ENCODE measurements at regions not wholly inside any gene's neighbourhood (a gene's known extent, or its start where the extent isn't known, plus 50 kb on each side); places are given as distances from the start of the nearest gene placed in this dataset.

- H3K9me3 ChIP-seq (ENCODE audit: control insufficient read depth, insufficient read depth, low read length): peaks cover 6% of the 10 kb centered on the region
- H3K4me1 ChIP-seq (ENCODE audit: control insufficient read depth, insufficient read depth, low read length): peaks cover 19% of the 10 kb centered on the region
- no peaks in the 10 kb centered on the region for H3K79me1 ChIP-seq (ENCODE audit: low read depth in 1 of 2, low read length in 2 of 2)
- H2BK15ac ChIP-seq (ENCODE audit: low read depth, low read length): peak overlapping the region; percentile 97; the same call in 2 of the 3 replicates
- dilution Hi-C loops (cut with HindIII; ENCODE audit: low sequenced_read_pairs, unreplicated experiment): no loop called here
- WGBS, 2 experiments (ENCODE audit: extremely low coverage in 2 of 2, insufficient read length in 1 of 2): 100% methylated on average over 2 of the region's 5 CpGs; no CpG with 5 or more reads in 1 of the 2 experiments
- H2BK120ac ChIP-seq (ENCODE audit: low read depth, low read length): peak overlapping the region; percentile 90
- peak overlapping the region; percentile 0 for H2AFZ ChIP-seq (replicated peaks; ENCODE audit: low read length, poor library complexity)
- H2BK20ac ChIP-seq (ENCODE audit: low read depth, low read length): peak overlapping the region; percentile 94
- H3K9me1 ChIP-seq (ENCODE audit: insufficient read depth, low read length): peaks cover 6% of the 10 kb centered on the region
- peak overlapping the region; percentile 79; the same call in 1 of the 2 replicates for H3K23ac ChIP-seq (ENCODE audit: low read depth, low read length)
- H3K27me3 ChIP-seq (ENCODE audit: control insufficient read depth, insufficient read depth, low read length): no peaks in the 10 kb centered on the region
- H3K9ac ChIP-seq (ENCODE audit: low read depth, low read length): no peak overlapping the region
- H3K18ac ChIP-seq (ENCODE audit: low read depth, low read length): peak overlapping the region; percentile 97
- H4K91ac ChIP-seq (ENCODE audit: insufficient read depth, low read depth, low read length): peak overlapping the region; percentile 94
- peak overlapping the region; percentile 92 for H2BK5ac ChIP-seq (ENCODE audit: low read depth, low read length, poor library complexity, severe bottlenecking)
- H2AK9ac ChIP-seq (replicated peaks; ENCODE audit: low read depth, low read length, poor library complexity): no peak overlapping the region
- H3K4me3 ChIP-seq (ENCODE audit: insufficient read depth, low read depth, low read length): no peak overlapping the region
- H3K14ac ChIP-seq (replicated peaks; ENCODE audit: low read depth, low read length): peak overlapping the region; percentile 82
- peak overlapping the region; percentile 57 for H3K27ac ChIP-seq (ENCODE audit: insufficient read depth, low read length)
- TF ChIP-seq FOS (IDR thresholded peaks at IDR 0.05; ENCODE audit: low read depth, low read length) (no peak), MXI1 (IDR thresholded peaks at IDR 0.05; ENCODE audit: borderline replicate concordance, low read depth, low read length) (no peak)
- TF ChIP-seq, protein P1, sequence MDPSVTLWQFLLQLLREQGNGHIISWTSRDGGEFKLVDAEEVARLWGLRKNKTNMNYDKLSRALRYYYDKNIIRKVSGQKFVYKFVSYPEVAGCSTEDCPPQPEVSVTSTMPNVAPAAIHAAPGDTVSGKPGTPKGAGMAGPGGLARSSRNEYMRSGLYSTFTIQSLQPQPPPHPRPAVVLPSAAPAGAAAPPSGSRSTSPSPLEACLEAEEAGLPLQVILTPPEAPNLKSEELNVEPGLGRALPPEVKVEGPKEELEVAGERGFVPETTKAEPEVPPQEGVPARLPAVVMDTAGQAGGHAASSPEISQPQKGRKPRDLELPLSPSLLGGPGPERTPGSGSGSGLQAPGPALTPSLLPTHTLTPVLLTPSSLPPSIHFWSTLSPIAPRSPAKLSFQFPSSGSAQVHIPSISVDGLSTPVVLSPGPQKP (IDR thresholded peaks at IDR 0.05; ENCODE audit: borderline replicate concordance, low read depth, low read length): no peak
- peak; percentile 8; the same call in 1 of the 2 replicates for ATAC-seq (ENCODE audit: low read depth)
- peak overlapping the region; percentile 95 for H3K4ac ChIP-seq (ENCODE audit: low read depth, low read length)
- peak overlapping the region; percentile 63; the same call in 1 of the 2 replicates for H3K4me2 ChIP-seq (ENCODE audit: low read depth, low read length)
- intact Hi-C loops (cut with micrococcal nuclease): loop anchor here (5.0 to 10.0 kb wide), 2 partner anchors 192 to 851 kb away; partner anchors contain the start of gene CDH11
- ChIA-PET POLR2A (ENCODE audit: unreplicated experiment) (no interaction called here), CTCF (no interaction called here)
- H4K20me1 ChIP-seq (ENCODE audit: insufficient read depth, low read length): no peaks in the 10 kb centered on the region
- peak overlapping the region; percentile 32; the same call in 1 of the 2 replicates for H3K56ac ChIP-seq (ENCODE audit: extremely low read depth, insufficient read depth, low read length)
- in situ Hi-C loops (cut with MboI; ENCODE audit: low sequenced_read_pairs): no loop called here
- no TSS peak for BruUV-seq (replicated peaks)
- H4K8ac ChIP-seq (ENCODE audit: low read depth in 2 of 2, low read length in 2 of 2): peak overlapping the region; percentile 61 to 81
- peak; percentile 33 for DNase-seq
- peak overlapping the region; percentile 81; the same call in 1 of the 2 replicates for H4K5ac ChIP-seq (ENCODE audit: low read depth, low read length)
- no peaks in the 10 kb centered on the region for H3K36me3 ChIP-seq (ENCODE audit: control insufficient read depth, insufficient read depth, low read length)
- H2AK5ac ChIP-seq (ENCODE audit: low read depth, low read length): peak overlapping the region; percentile 92
Observed at GRCh38 chr16:65313936-65314626, 192.2 kb upstream of the CDH11 start.
